Upper lobe of right lung (tissue), 1 donor: ENCODE measurements at regions not wholly inside any gene's neighbourhood (a gene's known extent, or its start where the extent isn't known, plus 50 kb on each side); places are given as distances from the start of the nearest gene placed in this dataset.
"Not testable (repeated sequence)": the region's sequence is repeated elsewhere in the genome, so short reads cannot be mapped to it uniquely, and the experiment has no call there.

Experiments used
- ATAC-seq: fragments of 200-7000 bp; cut with Tn5 transposase; one replicate; pipeline ENCODE4 v1.9.1; 2020; ENCODE audit warnings: mild to moderate bottlenecking, moderate library complexity
- DNase-seq: peaks from one replicate; pipeline ENCODE4 v3.0.0-alpha.2; 2020
- H3K27ac ChIP-seq: fragments of 200-600 bp; one replicate; pipeline ENCODE4 v1.8.0; 2022
- H3K27me3 ChIP-seq: fragments of 200-600 bp; one replicate; pipeline ENCODE4 v1.8.0; 2022; ENCODE audit warnings: mild to moderate bottlenecking
- H3K36me3 ChIP-seq: fragments of 200-600 bp; one replicate; pipeline ENCODE4 v1.8.0; 2022
- H3K4me1 ChIP-seq: fragments of 200-600 bp; one replicate; pipeline ENCODE4 v1.8.0; 2022
- H3K4me3 ChIP-seq: fragments of 200-600 bp; one replicate; pipeline ENCODE4 v1.8.0; 2022; ENCODE audit warnings: mild to moderate bottlenecking
- H3K9me3 ChIP-seq: fragments of 200-600 bp; one replicate; pipeline ENCODE4 v1.8.0; 2022
- CTCF ChIP-seq: fragments of 200-600 bp; IDR thresholded peaks from one replicate; pipeline ENCODE4 v1.8.0; 2022; ENCODE audit warnings: antibody characterized with exemption
- intact Hi-C: fragments of 100-400 bp; cut with DNase I; formaldehyde crosslinking; loops from one replicate; pipeline ENCODE4 v1.11.0; 2022
- donor health status: DM: no; HTN: yes; CAD: no; lungs with severe emphysema.

GRCh38 chr4:115456231-115456630, 342.8 kb upstream of the NDST4 start:
- H3K9me3 ChIP-seq: no peaks in the 10 kb centered on the region
- no peaks in the 10 kb centered on the region for H3K27me3 ChIP-seq
- no peak for ATAC-seq
- DNase-seq: no peak
- no peaks in the 10 kb centered on the region for H3K36me3 ChIP-seq
- H3K4me1 ChIP-seq: no peaks in the 10 kb centered on the region
- intact Hi-C loops: no loop called here
- H3K27ac ChIP-seq: no peak overlapping the region
- no peak overlapping the region for H3K4me3 ChIP-seq
- TF ChIP-seq CTCF: no peak

DNA sequence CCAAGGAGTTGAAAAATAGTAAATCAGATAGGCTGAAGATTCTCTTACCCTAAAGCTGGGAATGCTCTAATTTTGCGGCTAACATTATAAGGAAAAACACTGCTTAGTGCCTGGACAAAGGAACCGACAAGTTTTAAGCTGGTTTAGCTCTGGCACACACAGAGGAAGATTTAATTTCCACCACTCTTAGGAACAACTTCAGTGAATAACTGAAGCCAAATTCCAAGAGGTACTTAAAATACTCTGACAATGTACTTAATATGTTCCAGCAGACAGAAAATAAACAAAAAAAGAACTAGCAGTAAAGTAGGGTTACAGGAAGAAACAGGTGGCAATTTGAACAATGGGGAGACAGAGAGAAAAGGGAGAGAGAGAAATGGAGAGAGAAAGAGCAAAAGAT, 340.8 kb upstream of the NDST4 start:
- H3K4me1 ChIP-seq: no peaks in the 10 kb centered on the region
- no peaks in the 10 kb centered on the region for H3K36me3 ChIP-seq
- peak; percentile 74 for ATAC-seq

GRCh38 chr4:115453416-115453815, 340.0 kb upstream of the NDST4 start:
- Histone ChIP-seq H3K36me3 (no peaks in the 10 kb centered on the region), H3K27me3 (no peaks in the 10 kb centered on the region), H3K9me3 (no peaks in the 10 kb centered on the region), H3K4me3 (no peak overlapping the region), H3K4me1 (no peaks in the 10 kb centered on the region), H3K27ac (no peak overlapping the region)
- no peak for DNase-seq
- intact Hi-C loops: no loop called here
- ATAC-seq: no peak
- TF ChIP-seq CTCF: no peak

More for the DNA sequence above, 340.8 kb upstream of the NDST4 start:
- Histone ChIP-seq H3K4me3 (no peak overlapping the region), H3K9me3 (no peaks in the 10 kb centered on the region), H3K27me3 (no peaks in the 10 kb centered on the region), H3K27ac (no peak overlapping the region)
- no peak for DNase-seq
- intact Hi-C loops: no loop called here
- TF ChIP-seq CTCF: no peak

GRCh38 chr4:115452229-115452628, 338.8 kb upstream of the NDST4 start:
- H3K4me1 ChIP-seq, DNase-seq, ATAC-seq, H3K36me3 ChIP-seq, H3K27ac ChIP-seq, intact Hi-C loops, H3K9me3 ChIP-seq, H3K4me3 ChIP-seq, H3K27me3 ChIP-seq: not testable (repeated sequence)

GRCh38 chr4:115437739-115438138, 324.3 kb upstream of the NDST4 start:
- intact Hi-C loops: no loop called here
- TF ChIP-seq CTCF: no peak
- Histone ChIP-seq H3K4me3 (no peak overlapping the region), H3K4me1 (no peaks in the 10 kb centered on the region), H3K27ac (no peak overlapping the region), H3K36me3 (no peaks in the 10 kb centered on the region), H3K9me3 (no peaks in the 10 kb centered on the region), H3K27me3 (no peaks in the 10 kb centered on the region)
- no peak for DNase-seq
- no peak for ATAC-seq

DNA sequence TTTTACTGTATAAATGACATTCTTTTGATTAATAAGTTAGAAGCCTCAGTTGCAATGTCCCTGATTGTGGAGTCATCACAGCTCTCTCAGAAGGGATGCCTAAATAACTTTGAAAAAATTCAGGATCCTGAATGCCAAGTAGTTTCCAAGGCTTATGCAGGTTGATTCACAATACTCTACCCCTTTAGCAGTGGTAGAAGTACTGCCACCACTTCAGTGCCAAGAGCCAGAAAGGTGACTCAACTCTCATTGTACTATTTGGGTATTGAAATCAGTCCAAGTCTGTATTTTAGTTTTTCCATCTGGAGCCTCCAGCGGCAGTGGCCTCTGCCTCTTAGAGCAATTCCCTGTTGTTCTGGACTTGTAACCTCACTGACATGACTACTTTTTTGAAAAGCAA, 320.1 kb upstream of the NDST4 start:
- ATAC-seq: peak; percentile 73

More for the DNA sequence above, 320.1 kb upstream of the NDST4 start:
- Histone ChIP-seq H3K4me1 (no peaks in the 10 kb centered on the region), H3K36me3 (no peaks in the 10 kb centered on the region), H3K27me3 (no peaks in the 10 kb centered on the region), H3K27ac (no peak overlapping the region), H3K4me3 (no peak overlapping the region), H3K9me3 (no peaks in the 10 kb centered on the region)
- no peak for TF ChIP-seq CTCF
- intact Hi-C loops: no loop called here
- no peak for DNase-seq
